H9 (cell line): ENCODE measurements at regions not wholly inside any gene's neighbourhood (a gene's known extent, or its start where the extent isn't known, plus 50 kb on each side); places are given as distances from the start of the nearest gene placed in this dataset.

Experiments
- DNase-seq: peaks from one replicate; pipeline ENCODE4 v3.0.0-alpha.2; 2017
- H2AFZ ChIP-seq: one replicate; pipeline ENCODE4 v1.6.1; 2013; ENCODE audit warnings: mild to moderate bottlenecking, low read length, control low read depth, moderate library complexity
- H2AK5ac ChIP-seq: 2 replicates; pipeline ENCODE4 v1.6.1; 2013; ENCODE audit warnings: low read length, control low read depth, mixed read lengths; ENCODE audit not compliant: insufficient read length
- H2BK120ac ChIP-seq: one replicate; pipeline ENCODE4 v1.6.1; 2013; ENCODE audit warnings: low read depth, mild to moderate bottlenecking, low read length, control low read depth, inconsistent platforms; ENCODE audit not compliant: poor library complexity, severe bottlenecking
- H2BK12ac ChIP-seq: 2 replicates; pipeline ENCODE4 v1.6.1; 2013; ENCODE audit warnings: low read length, control low read depth, mixed read lengths, low read depth; ENCODE audit not compliant: insufficient read length
- H2BK15ac ChIP-seq: 2 replicates; pipeline ENCODE4 v1.6.1; 2013; ENCODE audit warnings: low read depth, low read length, control low read depth
- H2BK20ac ChIP-seq: one replicate; pipeline ENCODE4 v1.6.1; 2013; ENCODE audit warnings: low read depth, mild to moderate bottlenecking, low read length, control low read depth, inconsistent platforms; ENCODE audit not compliant: poor library complexity, severe bottlenecking
- H2BK5ac ChIP-seq: 2 replicates; pipeline ENCODE4 v1.6.1; 2013; ENCODE audit warnings: low read length, control low read depth, mixed read lengths; ENCODE audit not compliant: insufficient read length
- H3K14ac ChIP-seq: 2 replicates; pipeline ENCODE4 v1.6.1; 2013; ENCODE audit warnings: low read length, control low read depth; ENCODE audit not compliant: insufficient read depth
- H3K18ac ChIP-seq: 2 replicates; pipeline ENCODE4 v1.6.1; 2013; ENCODE audit warnings: low read depth, mild to moderate bottlenecking, mixed read lengths, low read length, control low read depth; ENCODE audit not compliant: insufficient read length
- H3K23ac ChIP-seq: 2 replicates; pipeline ENCODE4 v1.6.1; 2013; ENCODE audit warnings: low read length, control low read depth, mixed read lengths, low read depth; ENCODE audit not compliant: insufficient read length
- H3K23me2 ChIP-seq: 2 replicates; pipeline ENCODE4 v1.6.1; 2013; ENCODE audit warnings: low read depth, mild to moderate bottlenecking, mixed read lengths, low read length, control low read depth; ENCODE audit not compliant: insufficient read length, poor library complexity, severe bottlenecking
- H3K27ac ChIP-seq: 2 replicates; pipeline ENCODE4 v1.5.1; 2013; ENCODE audit warnings: low read length, control low read depth, mixed read lengths, low read depth; ENCODE audit not compliant: insufficient read length
- H3K27me3 ChIP-seq: 2 replicates; pipeline ENCODE4 v1.6.1; 2013; ENCODE audit warnings: low read length, control low read depth, inconsistent platforms; ENCODE audit not compliant: insufficient read depth
- H3K4ac ChIP-seq: 2 replicates; pipeline ENCODE4 v1.6.1; 2013; ENCODE audit warnings: low read depth, mild to moderate bottlenecking, control low read depth, inconsistent platforms, low read length, moderate library complexity
- H3K4me1 ChIP-seq: 2 replicates; pipeline ENCODE4 v1.6.1; 2013; ENCODE audit warnings: low read length, control low read depth, inconsistent platforms; ENCODE audit not compliant: insufficient read depth
- H3K4me2 ChIP-seq: 2 replicates; pipeline ENCODE4 v1.6.1; 2013; ENCODE audit warnings: low read length, control low read depth, mixed read lengths; ENCODE audit not compliant: insufficient read length, insufficient read depth
- H3K56ac ChIP-seq: 2 replicates; pipeline ENCODE4 v1.6.1; 2013; ENCODE audit warnings: low read depth, mild to moderate bottlenecking, mixed read lengths, low read length, control low read depth; ENCODE audit not compliant: insufficient read length
- H3K79me1 ChIP-seq: 2 replicates; pipeline ENCODE4 v1.6.1; 2013; ENCODE audit warnings: low read depth, mild to moderate bottlenecking, moderate library complexity, low read length, control low read depth, inconsistent platforms; ENCODE audit not compliant: insufficient read depth, poor library complexity, severe bottlenecking
- H3K79me2 ChIP-seq: 2 replicates; pipeline ENCODE4 v1.6.1; 2013; ENCODE audit warnings: low read length, control low read depth, inconsistent platforms; ENCODE audit not compliant: insufficient read depth
- H3K9ac ChIP-seq: 2 replicates; pipeline ENCODE4 v1.6.1; 2013; ENCODE audit warnings: low read length, control low read depth, mixed read lengths; ENCODE audit not compliant: insufficient read length; ENCODE audit errors: extremely low read depth
- H3K9me3 ChIP-seq: one replicate; pipeline ENCODE4 v1.6.1; 2013; ENCODE audit warnings: low read depth, low read length, inconsistent platforms; ENCODE audit not compliant: control insufficient read depth
- H3T11ph ChIP-seq: one replicate; pipeline ENCODE4 v1.6.1; 2013; ENCODE audit warnings: mild to moderate bottlenecking, low read length, control low read depth, inconsistent platforms
- H4K20me1 ChIP-seq: one replicate; pipeline ENCODE4 v1.6.1; 2013; ENCODE audit not compliant: control insufficient read depth, insufficient read length, insufficient read depth
- H4K5ac ChIP-seq: 2 replicates; pipeline ENCODE4 v1.6.1; 2013; ENCODE audit warnings: low read depth, mild to moderate bottlenecking, mixed read lengths, low read length, control low read depth; ENCODE audit not compliant: insufficient read length
- H4K8ac ChIP-seq: replicated peaks from 2 replicates; pipeline ENCODE4 v1.6.1; 2013; ENCODE audit warnings: low read length, control low read depth, mixed read lengths, low read depth; ENCODE audit not compliant: insufficient read length
- H4K91ac ChIP-seq: 2 replicates; pipeline ENCODE4 v1.6.1; 2013; ENCODE audit warnings: low read depth, mild to moderate bottlenecking, moderate library complexity, mixed read lengths, low read length, control low read depth; ENCODE audit not compliant: insufficient read length
- H3K27ac Mint-ChIP-seq, 3 experiments: 2 replicates in 2 of 3; 3 replicates in 1 of 3; pipeline ENCODE4 v1.8.0; 2020 to 2021; ENCODE audit warnings: mixed read lengths in 3 of 3, mild to moderate bottlenecking in 1 of 3, moderate library complexity in 1 of 3
- H3K27me3 Mint-ChIP-seq: 2 replicates; pipeline ENCODE4 v1.8.0; 2021; ENCODE audit warnings: low read depth, mild to moderate bottlenecking, moderate library complexity, mixed read lengths
- H3K36me3 Mint-ChIP-seq, 3 experiments: 2 replicates in 2 of 3; 3 replicates in 1 of 3; pipeline ENCODE4 v1.8.0; 2020 to 2021; ENCODE audit warnings: low read depth in 3 of 3, mixed read lengths in 3 of 3; ENCODE audit not compliant: insufficient read depth in 1 of 3
- H3K4me1 Mint-ChIP-seq, 2 experiments: 2 replicates each; pipeline ENCODE4 v1.8.0; 2020; ENCODE audit warnings: mixed read lengths in 2 of 2
- H3K4me3 Mint-ChIP-seq, 2 experiments: 2 replicates in 1 of 2; 3 replicates in 1 of 2; pipeline ENCODE4 v1.8.0; 2020 to 2021; ENCODE audit warnings: mild to moderate bottlenecking in 2 of 2, mixed read lengths in 2 of 2, moderate library complexity in 1 of 2
- H3K9me3 Mint-ChIP-seq, 2 experiments: 2 replicates in 1 of 2; 3 replicates in 1 of 2; pipeline ENCODE4 v1.8.0; 2020; ENCODE audit warnings: mild to moderate bottlenecking in 2 of 2, mixed read lengths in 2 of 2, moderate library complexity in 1 of 2
- CTCF ChIP-seq: fragments of 200-600 bp; sonication (generic); conservative IDR thresholded peaks from 3 replicates; pipeline ENCODE4 v1.8.0; 2021; ENCODE audit warnings: antibody characterized with exemption, mild to moderate bottlenecking

GRCh38 chr11:103537904-103538502 lies 428.8 kb downstream of the DYNC2H1 start:
- no peak overlapping the region for H3K56ac ChIP-seq
- H3K27ac ChIP-seq = no peak overlapping the region
- H3K27ac Mint-ChIP-seq = no peak overlapping the region; a peak in 1 of 7 replicates
- no peak overlapping the region for H2BK20ac ChIP-seq
- no peak overlapping the region for H3K4me2 ChIP-seq
- peaks cover 0 to 8% (median 5%) of the 10 kb centered on the region in 3 experiments; a peak in 3 of 7 replicates for H3K36me3 Mint-ChIP-seq
- peaks cover 13 to 16% of the 10 kb centered on the region in 2 experiments for H3K9me3 Mint-ChIP-seq
- no peak overlapping the region for H2BK15ac ChIP-seq
- no peak overlapping the region for H2BK5ac ChIP-seq
- no peak for DNase-seq
- H3K4me1 Mint-ChIP-seq = peaks cover 14% of the 10 kb centered on the region in 2 experiments
- H3T11ph ChIP-seq = no peak overlapping the region
- no peak overlapping the region for H3K18ac ChIP-seq
- no peaks in the 10 kb centered on the region for H3K79me1 ChIP-seq
- no peak overlapping the region for H4K8ac ChIP-seq
- peaks cover 9% of the 10 kb centered on the region for H3K9me3 ChIP-seq
- H3K79me2 ChIP-seq = no peaks in the 10 kb centered on the region
- H4K91ac ChIP-seq = no peak overlapping the region
- H3K14ac ChIP-seq = no peak overlapping the region
- no peaks in the 10 kb centered on the region; the same call in 1 of the 2 replicates for H3K4me1 ChIP-seq
- no peaks in the 10 kb centered on the region for H3K27me3 Mint-ChIP-seq
- no peak overlapping the region for H2BK12ac ChIP-seq
- H2AFZ ChIP-seq = no peak overlapping the region
- no peak overlapping the region for H3K4me3 Mint-ChIP-seq
- H3K9ac ChIP-seq = no peak overlapping the region
- H4K20me1 ChIP-seq = no peaks in the 10 kb centered on the region
- H3K27me3 ChIP-seq = no peaks in the 10 kb centered on the region
- no peak overlapping the region for H2BK120ac ChIP-seq
- peak; percentile 77 for TF ChIP-seq CTCF
- H4K5ac ChIP-seq = no peak overlapping the region
- no peaks in the 10 kb centered on the region for H3K23me2 ChIP-seq
- no peak overlapping the region for H3K23ac ChIP-seq
- H2AK5ac ChIP-seq = no peak overlapping the region
- H3K4ac ChIP-seq = no peak overlapping the region
